Natural killer cell (primary cell): ENCODE measurements at regions not wholly inside any gene's neighbourhood (a gene's known extent, or its start where the extent isn't known, plus 50 kb on each side); places are given as distances from the start of the nearest gene placed in this dataset.

ENCODE experiments used
- ATAC-seq, 3 donors: fragments of 150-1000 bp in 2 of 3; fragments of 200-7000 bp in 1 of 3; cut with Tn5 transposase; 1 replicate in 1 of 3; 2 replicates in 2 of 3; pipeline ENCODE4 v1.10.0; 2021; ENCODE audit warnings: mild to moderate bottlenecking in 2 of 3, moderate library complexity in 2 of 3
- DNase-seq, 2 donors: peaks; one replicate each; pipeline versions ENCODE4 v3.0.0 to v3.0.0-alpha.2; 2013 to 2021; ENCODE audit warnings: mixed read lengths in 1 of 2
- H3K27ac ChIP-seq: one replicate; pipeline ENCODE4 v1.5.1; 2013; ENCODE audit warnings: mild to moderate bottlenecking, low read length
- H3K27me3 ChIP-seq: one replicate; pipeline ENCODE4 v1.6.1; 2013; ENCODE audit warnings: low read length; ENCODE audit not compliant: control insufficient read depth, insufficient read depth
- H3K36me3 ChIP-seq: one replicate; pipeline ENCODE4 v1.6.1; 2013; ENCODE audit warnings: low read length; ENCODE audit not compliant: control insufficient read depth, insufficient read depth
- H3K4me1 ChIP-seq: one replicate; pipeline ENCODE4 v1.6.1; 2013; ENCODE audit warnings: low read length; ENCODE audit not compliant: control insufficient read depth, insufficient read depth
- H3K4me3 ChIP-seq: one replicate; pipeline ENCODE4 v1.5.1; 2013; ENCODE audit warnings: low read length
- H3K9me3 ChIP-seq: one replicate; pipeline ENCODE4 v1.6.1; 2013; ENCODE audit warnings: low read length; ENCODE audit not compliant: control insufficient read depth, insufficient read depth
- H3K27ac Mint-ChIP-seq, 2 donors: one replicate each; pipeline ENCODE4 v1.8.0; 2022; ENCODE audit warnings: mild to moderate bottlenecking in 2 of 2, mixed read lengths in 2 of 2, moderate library complexity in 1 of 2
- H3K27me3 Mint-ChIP-seq, 2 donors: one replicate each; pipeline ENCODE4 v1.8.0; 2022; ENCODE audit warnings: low read depth in 2 of 2, mixed read lengths in 2 of 2
- H3K36me3 Mint-ChIP-seq: one replicate; pipeline ENCODE4 v1.8.0; 2022; ENCODE audit warnings: mixed read lengths
- H3K4me1 Mint-ChIP-seq, 2 donors: one replicate each; pipeline ENCODE4 v1.8.0; 2022; ENCODE audit warnings: mixed read lengths in 2 of 2
- H3K4me3 Mint-ChIP-seq: one replicate; pipeline ENCODE4 v1.8.0; 2022; ENCODE audit warnings: mild to moderate bottlenecking, moderate library complexity, mixed read lengths
- H3K9me3 Mint-ChIP-seq, 2 donors: one replicate each; pipeline ENCODE4 v1.8.0; 2022; ENCODE audit warnings: mixed read lengths in 2 of 2
- WGBS: methylation state at CpG from one replicate; pipeline ENCODE4 v1.1.7; 2013; ENCODE audit warnings: missing lambda C conversion rate; ENCODE audit not compliant: insufficient coverage; 5-methylcytosine and 5-hydroxymethylcytosine counted together
- intact Hi-C: fragments of 100-400 bp; cut with micrococcal nuclease; formaldehyde crosslinking; loops from one replicate; pipeline ENCODE4 v1.14.2; 2022
- TF ChIP-seq, protein P1 (sequence below): fragments of 200-600 bp; IDR thresholded peaks from one replicate; pipeline ENCODE4 v1.8.0; 2022; ENCODE audit warnings: antibody characterized with exemption

DNA sequence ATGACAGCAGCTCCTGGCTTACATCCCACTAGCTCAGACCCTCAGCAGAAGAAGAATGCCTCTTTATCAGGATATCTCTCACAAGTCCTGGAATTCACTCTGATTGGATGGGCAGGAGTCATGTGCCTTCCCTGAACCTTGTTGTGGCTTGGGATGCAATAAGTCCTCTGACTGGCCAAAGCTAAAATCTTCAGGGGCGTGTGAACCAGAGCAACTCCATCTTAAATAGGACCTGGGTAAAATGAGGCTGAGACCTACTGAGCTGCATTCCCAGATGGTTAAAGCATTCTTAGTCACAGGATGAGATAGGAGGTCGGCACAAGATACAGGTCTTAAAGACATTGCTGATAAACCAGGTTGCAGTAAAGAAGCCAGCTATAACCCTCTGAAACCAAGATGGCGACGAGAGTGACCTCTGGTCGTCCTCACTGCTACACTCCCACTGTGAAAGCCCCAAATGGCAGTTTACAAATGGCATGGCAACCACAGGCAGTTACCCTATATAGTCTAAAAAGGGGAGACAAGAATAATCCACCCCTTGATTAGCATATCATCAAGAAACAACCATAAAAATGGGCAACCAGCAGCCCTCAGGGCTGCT, 60.4 kb upstream of the FICD start:
- no peak overlapping the region for H3K27ac ChIP-seq
- intact Hi-C loops, result loop anchor here (10.0 kb wide), 1 partner anchor 120 kb away; the partner anchor contains the start of gene CMKLR1
- TF ChIP-seq, protein P1, sequence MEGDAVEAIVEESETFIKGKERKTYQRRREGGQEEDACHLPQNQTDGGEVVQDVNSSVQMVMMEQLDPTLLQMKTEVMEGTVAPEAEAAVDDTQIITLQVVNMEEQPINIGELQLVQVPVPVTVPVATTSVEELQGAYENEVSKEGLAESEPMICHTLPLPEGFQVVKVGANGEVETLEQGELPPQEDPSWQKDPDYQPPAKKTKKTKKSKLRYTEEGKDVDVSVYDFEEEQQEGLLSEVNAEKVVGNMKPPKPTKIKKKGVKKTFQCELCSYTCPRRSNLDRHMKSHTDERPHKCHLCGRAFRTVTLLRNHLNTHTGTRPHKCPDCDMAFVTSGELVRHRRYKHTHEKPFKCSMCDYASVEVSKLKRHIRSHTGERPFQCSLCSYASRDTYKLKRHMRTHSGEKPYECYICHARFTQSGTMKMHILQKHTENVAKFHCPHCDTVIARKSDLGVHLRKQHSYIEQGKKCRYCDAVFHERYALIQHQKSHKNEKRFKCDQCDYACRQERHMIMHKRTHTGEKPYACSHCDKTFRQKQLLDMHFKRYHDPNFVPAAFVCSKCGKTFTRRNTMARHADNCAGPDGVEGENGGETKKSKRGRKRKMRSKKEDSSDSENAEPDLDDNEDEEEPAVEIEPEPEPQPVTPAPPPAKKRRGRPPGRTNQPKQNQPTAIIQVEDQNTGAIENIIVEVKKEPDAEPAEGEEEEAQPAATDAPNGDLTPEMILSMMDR, result no peak
- Mint-ChIP-seq H3K4me3 (no peak overlapping the region), H3K9me3 (no peaks in the 10 kb centered on the region), H3K36me3 (no peaks in the 10 kb centered on the region), H3K4me1 (peaks cover 18 to 19% of the 10 kb centered on the region in 2 donors), H3K27ac (no peak overlapping the region), H3K27me3 (peaks cover 25 to 51% of the 10 kb centered on the region in 2 donors)
- no peaks in the 10 kb centered on the region for H3K9me3 ChIP-seq
- no peak for DNase-seq
- no peak for ATAC-seq
- 76% methylated on average over 5 of the region's 5 CpGs for WGBS
- peaks cover 2% of the 10 kb centered on the region for H3K27me3 ChIP-seq
- H3K36me3 ChIP-seq, result no peaks in the 10 kb centered on the region
- no peaks in the 10 kb centered on the region for H3K4me1 ChIP-seq
- H3K4me3 ChIP-seq, result no peak overlapping the region

DNA sequence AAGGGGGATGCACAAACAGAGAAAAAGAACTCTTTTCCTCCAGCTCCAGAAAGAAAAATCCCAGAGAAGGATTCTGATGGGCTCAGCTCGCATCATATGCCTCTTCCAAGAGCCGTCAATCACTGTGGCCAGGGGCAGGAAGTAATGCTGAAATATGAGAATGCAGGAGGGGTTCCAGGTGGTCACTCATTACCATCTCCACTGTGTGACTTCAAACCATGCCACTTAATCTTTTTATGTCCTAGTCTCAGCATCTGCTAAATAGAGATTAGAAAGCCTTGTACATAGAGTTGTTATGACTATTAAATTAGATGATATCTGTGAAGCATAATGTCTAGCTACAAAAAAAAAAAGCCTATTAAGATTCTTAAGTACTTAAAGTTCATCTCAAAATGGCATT, 65.6 kb upstream of the FICD start:
- 40% methylated on average over 1 of the region's 2 CpGs for WGBS
- no peak overlapping the region for H3K27ac ChIP-seq
- Mint-ChIP-seq H3K9me3 (no peaks in the 10 kb centered on the region), H3K27me3 (peaks cover 35 to 62% of the 10 kb centered on the region in 2 donors), H3K4me3 (no peak overlapping the region), H3K36me3 (no peaks in the 10 kb centered on the region), H3K27ac (no peak overlapping the region), H3K4me1 (peaks cover 0 to 6% of the 10 kb centered on the region in 2 donors)
- no peak overlapping the region for H3K4me3 ChIP-seq
- peaks cover 2% of the 10 kb centered on the region for H3K27me3 ChIP-seq
- TF ChIP-seq, protein P1, result no peak
- H3K36me3 ChIP-seq, result no peaks in the 10 kb centered on the region
- ATAC-seq, result no peak
- no peak for DNase-seq
- no peaks in the 10 kb centered on the region for H3K9me3 ChIP-seq
- intact Hi-C loops, result no loop called here
- no peaks in the 10 kb centered on the region for H3K4me1 ChIP-seq

- DNase-seq (no peak), ATAC-seq (no peak)
- Histone ChIP-seq H3K4me1 (no peaks in the 10 kb centered on the region), H3K27me3 (no peaks in the 10 kb centered on the region), H3K9me3 (no peaks in the 10 kb centered on the region), H3K27ac (no peak overlapping the region), H3K36me3 (no peaks in the 10 kb centered on the region), H3K4me3 (no peak overlapping the region)
- peaks cover 0 to 6% of the 10 kb centered on the region in 2 donors for H3K4me1 Mint-ChIP-seq
- no peak overlapping the region for H3K4me3 Mint-ChIP-seq
- no peaks in the 10 kb centered on the region for H3K36me3 Mint-ChIP-seq
- H3K27ac Mint-ChIP-seq, result no peak overlapping the region
- intact Hi-C loops, result no loop called here
- TF ChIP-seq, protein P1, result no peak
- H3K9me3 Mint-ChIP-seq, result no peaks in the 10 kb centered on the region
- 86% methylated on average over 5 of the region's 5 CpGs for WGBS
- peaks cover 29 to 49% of the 10 kb centered on the region in 2 donors for H3K27me3 Mint-ChIP-seq
Observed at GRCh38 chr12:108448246-108448645, 66.8 kb upstream of the FICD start.
